Skin epidermis (tissue), 12 donors: ENCODE measurements at regions not wholly inside any gene's neighbourhood (a gene's known extent, or its start where the extent isn't known, plus 50 kb on each side); places are given as distances from the start of the nearest gene placed in this dataset.

Experiments
- H3K27ac ChIP-seq, 21 experiments: fragments of 200-600 bp; sonication (generic) in 11 of 21; one replicate each; pipeline ENCODE4 v1.5.0; 2020; ENCODE audit warnings: mild to moderate bottlenecking in 3 of 21, inconsistent platforms in 2 of 21, moderate library complexity in 2 of 21
- H3K4me3 ChIP-seq, 7 experiments: fragments of 200-600 bp; sonication (generic) in 2 of 7; one replicate each; pipeline ENCODE4 v1.5.0; 2020; ENCODE audit warnings: inconsistent platforms in 2 of 7, mild to moderate bottlenecking in 2 of 7, moderate library complexity in 1 of 7

- H3K27ac ChIP-seq: peak overlapping the region in 20 of 21 experiments; percentile 80 to 100 (median 98)
These were observed 66.7 kb upstream of the PPARA start for GRCh38 chr22:46083383-46084350.

GRCh38 chr22:46084376-46084775 is 66.0 kb upstream of the PPARA start:
- peak overlapping the region; percentile 32 to 100 (median 98) for H3K27ac ChIP-seq
- peak overlapping the region in 6 of 7 experiments; percentile 8 to 44 (median 34) for H3K4me3 ChIP-seq

More at GRCh38 chr22:46083383-46084350, 66.7 kb upstream of the PPARA start:
- H3K4me3 ChIP-seq: peak overlapping the region in 6 of 7 experiments; percentile 2 to 44 (median 15)

GRCh38 chr22:46084943-46085827 is 65.1 kb upstream of the PPARA start:
- Histone ChIP-seq H3K4me3 (peak overlapping the region; percentile 8 to 44 (median 33)), H3K27ac (peak overlapping the region; percentile 43 to 100 (median 98))

GRCh38 chr22:46085828-46086576 is 64.3 kb upstream of the PPARA start:
- peak overlapping the region; percentile 43 to 100 (median 98) for H3K27ac ChIP-seq
- peak overlapping the region; percentile 23 to 44 (median 33) for H3K4me3 ChIP-seq

- Histone ChIP-seq H3K27ac (peak overlapping the region; percentile 43 to 100 (median 98)), H3K4me3 (peak overlapping the region; percentile 23 to 44 (median 33))
These were observed 63.6 kb upstream of the PPARA start for GRCh38 chr22:46086577-46087335.

- H3K4me3 ChIP-seq: peak overlapping the region in 6 of 7 experiments; percentile 13 to 44 (median 34)
- H3K27ac ChIP-seq: peak overlapping the region in 20 of 21 experiments; percentile 80 to 100 (median 98)
These were observed 63.0 kb upstream of the PPARA start for GRCh38 chr22:46087336-46087690.

GRCh38 chr22:46087816-46088277 is 62.5 kb upstream of the PPARA start:
- H3K4me3 ChIP-seq: peak overlapping the region; percentile 5 to 44 (median 33)
- H3K27ac ChIP-seq: peak overlapping the region in 20 of 21 experiments; percentile 80 to 100 (median 98)

- H3K27ac ChIP-seq: peak overlapping the region in 20 of 21 experiments; percentile 80 to 100 (median 98)
- peak overlapping the region; percentile 5 to 44 (median 33) for H3K4me3 ChIP-seq
These were observed 61.6 kb upstream of the PPARA start for GRCh38 chr22:46088541-46089311.

- Histone ChIP-seq H3K4me3 (peak overlapping the region in 4 of 7 experiments; percentile 10 to 44 (median 34)), H3K27ac (peak overlapping the region in 20 of 21 experiments; percentile 79 to 100 (median 98))
These were observed 60.8 kb upstream of the PPARA start for GRCh38 chr22:46089426-46090035.

- H3K27ac ChIP-seq: peak overlapping the region in 19 of 21 experiments; percentile 33 to 100 (median 98)
- H3K4me3 ChIP-seq: peak overlapping the region in 3 of 7 experiments; percentile 10 to 44 (median 42)
These were observed 60.2 kb upstream of the PPARA start for GRCh38 chr22:46090036-46090591.

- H3K27ac ChIP-seq: peak overlapping the region in 19 of 21 experiments; percentile 33 to 100 (median 98)
- H3K4me3 ChIP-seq: no peak overlapping the region
These were observed 59.6 kb upstream of the PPARA start for GRCh38 chr22:46090631-46091201.

- H3K27ac ChIP-seq: peak overlapping the region in 15 of 21 experiments; percentile 55 to 100 (median 98)
These were observed 58.9 kb upstream of the PPARA start for GRCh38 chr22:46091277-46091977.

GRCh38 chr22:46092011-46092410 is 58.3 kb upstream of the PPARA start:
- Histone ChIP-seq H3K27ac (peak overlapping the region in 15 of 21 experiments; percentile 2 to 100 (median 94)), H3K4me3 (no peak overlapping the region)

More at GRCh38 chr22:46091277-46091977, 58.9 kb upstream of the PPARA start:
- no peak overlapping the region for H3K4me3 ChIP-seq

GRCh38 chr22:46092670-46093410 is 57.5 kb upstream of the PPARA start:
- Histone ChIP-seq H3K27ac (peak overlapping the region in 14 of 21 experiments; percentile 10 to 100 (median 61)), H3K4me3 (no peak overlapping the region)

GRCh38 chr22:46093796-46094195 is 56.5 kb upstream of the PPARA start:
- H3K27ac ChIP-seq: peak overlapping the region in 13 of 21 experiments; percentile 13 to 94 (median 60)
- no peak overlapping the region for H3K4me3 ChIP-seq
